IMR-90 (cell line): ENCODE measurements at regions not wholly inside any gene's neighbourhood (a gene's known extent, or its start where the extent isn't known, plus 50 kb on each side); places are given as distances from the start of the nearest gene placed in this dataset.

Experiments used
- ATAC-seq: fragments of 200-7000 bp; cut with Tn5 transposase; 2 replicates; pipeline ENCODE4 v1.9.1; 2020; ENCODE audit warnings: low read depth, mild to moderate bottlenecking, moderate library complexity
- BruUV-seq: library from RNA; stranded (reverse); fragments of 400-500 nt; replicated peaks from 2 replicates; lab custom pipeline; 2021; lab: Mats Ljungman, UMichigan
- CTCF ChIA-PET: fragments of 300-600 bp; formaldehyde crosslinking; extraction: SDS; loops from one replicate; lab custom pipeline; 2021; ENCODE audit warnings: antibody characterized with exemption; lab: Yijun Ruan, JAX
- POLR2A ChIA-PET: fragments of 300-600 bp; sonication (Branson Sonifier 250); formaldehyde crosslinking; loops from one replicate; lab custom pipeline; 2022; ENCODE audit warnings: antibody characterized with exemption; ENCODE audit not compliant: unreplicated experiment; lab: Charles Lee
- DNase-seq: peaks from one replicate; pipeline ENCODE4 v3.0.0; 2013
- H2AFZ ChIP-seq: replicated peaks from 2 replicates; pipeline ENCODE3; 2013; ENCODE audit warnings: low read length, mild to moderate bottlenecking; ENCODE audit not compliant: poor library complexity
- H2AK5ac ChIP-seq: 2 replicates; pipeline ENCODE4 v1.6.1; 2013; ENCODE audit warnings: low read depth, low read length, inconsistent platforms
- H2AK9ac ChIP-seq: replicated peaks from 2 replicates; pipeline ENCODE3; 2013; ENCODE audit warnings: mild to moderate bottlenecking, low read depth, low read length, moderate library complexity; ENCODE audit not compliant: poor library complexity
- H2BK120ac ChIP-seq: 2 replicates; pipeline ENCODE4 v1.6.1; 2013; ENCODE audit warnings: low read depth, low read length, inconsistent platforms
- H2BK15ac ChIP-seq: 3 replicates; pipeline ENCODE4 v1.6.1; 2013; ENCODE audit warnings: low read depth, low read length, inconsistent platforms
- H2BK20ac ChIP-seq: 2 replicates; pipeline ENCODE4 v1.6.1; 2013; ENCODE audit warnings: low read depth, mild to moderate bottlenecking, inconsistent platforms, low read length, moderate library complexity
- H2BK5ac ChIP-seq: 2 replicates; pipeline ENCODE4 v1.6.1; 2013; ENCODE audit warnings: mild to moderate bottlenecking, low read depth, low read length, inconsistent platforms; ENCODE audit not compliant: poor library complexity, severe bottlenecking
- H3K14ac ChIP-seq: replicated peaks from 2 replicates; pipeline ENCODE4 v1.6.1; 2013; ENCODE audit warnings: low read depth, low read length, inconsistent platforms
- H3K18ac ChIP-seq: 2 replicates; pipeline ENCODE4 v1.6.1; 2013; ENCODE audit warnings: low read depth, low read length, control low read depth
- H3K23ac ChIP-seq: 2 replicates; pipeline ENCODE4 v1.6.1; 2013; ENCODE audit warnings: low read depth, low read length, inconsistent platforms
- H3K27ac ChIP-seq: 2 replicates; pipeline ENCODE4 v1.5.1; 2013; ENCODE audit warnings: mild to moderate bottlenecking, control low read depth, low read length; ENCODE audit not compliant: insufficient read depth
- H3K27me3 ChIP-seq: 2 replicates; pipeline ENCODE4 v1.6.1; 2013; ENCODE audit warnings: low read length; ENCODE audit not compliant: control insufficient read depth, insufficient read depth
- H3K36me3 ChIP-seq: 2 replicates; pipeline ENCODE4 v1.6.1; 2013; ENCODE audit warnings: low read length, mixed read lengths; ENCODE audit not compliant: control insufficient read depth, insufficient read depth
- H3K4ac ChIP-seq: 2 replicates; pipeline ENCODE4 v1.6.1; 2013; ENCODE audit warnings: low read depth, low read length, inconsistent platforms
- H3K4me1 ChIP-seq: 2 replicates; pipeline ENCODE4 v1.6.1; 2013; ENCODE audit warnings: low read length, mixed read lengths; ENCODE audit not compliant: control insufficient read depth, insufficient read depth
- H3K4me2 ChIP-seq: 2 replicates; pipeline ENCODE4 v1.6.1; 2013; ENCODE audit warnings: low read depth, mild to moderate bottlenecking, control low read depth, low read length, moderate library complexity
- H3K4me3 ChIP-seq: 2 replicates; pipeline ENCODE4 v1.5.1; 2013; ENCODE audit warnings: low read depth, mild to moderate bottlenecking, control low read depth, low read length, moderate library complexity; ENCODE audit not compliant: insufficient read depth
- H3K56ac ChIP-seq: 2 replicates; pipeline ENCODE4 v1.6.1; 2013; ENCODE audit warnings: low read length, inconsistent platforms; ENCODE audit not compliant: insufficient read depth; ENCODE audit errors: extremely low read depth
- H3K79me1 ChIP-seq, 2 experiments: 2 replicates each; pipeline ENCODE4 v1.6.1; 2013; ENCODE audit warnings: low read length in 2 of 2, inconsistent platforms in 1 of 2, low read depth in 1 of 2
- H3K9ac ChIP-seq: 2 replicates; pipeline ENCODE4 v1.6.1; 2013; ENCODE audit warnings: low read depth, low read length, control low read depth
- H3K9me1 ChIP-seq: 2 replicates; pipeline ENCODE4 v1.6.1; 2013; ENCODE audit warnings: low read length, inconsistent platforms; ENCODE audit not compliant: insufficient read depth
- H3K9me3 ChIP-seq: 2 replicates; pipeline ENCODE4 v1.6.1; 2013; ENCODE audit warnings: low read length; ENCODE audit not compliant: control insufficient read depth, insufficient read depth
- H4K20me1 ChIP-seq: 2 replicates; pipeline ENCODE4 v1.6.1; 2013; ENCODE audit warnings: low read length, inconsistent platforms; ENCODE audit not compliant: insufficient read depth
- H4K5ac ChIP-seq: 2 replicates; pipeline ENCODE4 v1.6.1; 2013; ENCODE audit warnings: mild to moderate bottlenecking, low read depth, low read length, control low read depth
- H4K8ac ChIP-seq, 2 experiments: 2 replicates each; pipeline ENCODE4 v1.6.1; 2013; ENCODE audit warnings: low read depth in 2 of 2, low read length in 2 of 2, control low read depth in 1 of 2, inconsistent platforms in 1 of 2
- H4K91ac ChIP-seq: 2 replicates; pipeline ENCODE4 v1.6.1; 2013; ENCODE audit warnings: low read depth, low read length, inconsistent platforms; ENCODE audit not compliant: insufficient read depth
- MAFK ChIP-seq: IDR thresholded peaks from 2 replicates; pipeline ENCODE4 v1.6.1; 2012; ENCODE audit warnings: low read depth, low read length, improper control_type of control experiment
- MAZ ChIP-seq: IDR thresholded peaks from 2 replicates; pipeline ENCODE4 v1.6.1; 2012; ENCODE audit warnings: low read depth, mild to moderate bottlenecking, low read length, improper control_type of control experiment, moderate library complexity, borderline replicate concordance
- MXI1 ChIP-seq: IDR thresholded peaks from 2 replicates; pipeline ENCODE4 v1.6.1; 2012; ENCODE audit warnings: low read depth, mild to moderate bottlenecking, low read length, moderate library complexity, borderline replicate concordance
- WGBS, 2 experiments: methylation state at CpG; one replicate each; pipeline versions ENCODE4 v1.1.5 to v1.1.7; 2013; ENCODE audit warnings: missing lambda C conversion rate in 2 of 2; ENCODE audit not compliant: insufficient read length in 1 of 2; ENCODE audit errors: extremely low coverage in 2 of 2; 5-methylcytosine and 5-hydroxymethylcytosine counted together
- dilution Hi-C: fragments of 300-500 bp; cut with HindIII; formaldehyde crosslinking; loops from one replicate; pipeline ENCODE4 v1.14.3; 2018; ENCODE audit warnings: low sequenced_read_pairs; ENCODE audit not compliant: unreplicated experiment
- in situ Hi-C: fragments of 300-500 bp; cut with MboI; formaldehyde crosslinking; loops from 3 replicates; pipeline ENCODE4 v1.14.3; 2019; ENCODE audit warnings: low sequenced_read_pairs, inconsistent platforms, mixed read lengths
- intact Hi-C: fragments of 100-400 bp; cut with micrococcal nuclease; formaldehyde crosslinking; loops from 2 replicates; pipeline ENCODE4 v1.10.0; 2022

DNA sequence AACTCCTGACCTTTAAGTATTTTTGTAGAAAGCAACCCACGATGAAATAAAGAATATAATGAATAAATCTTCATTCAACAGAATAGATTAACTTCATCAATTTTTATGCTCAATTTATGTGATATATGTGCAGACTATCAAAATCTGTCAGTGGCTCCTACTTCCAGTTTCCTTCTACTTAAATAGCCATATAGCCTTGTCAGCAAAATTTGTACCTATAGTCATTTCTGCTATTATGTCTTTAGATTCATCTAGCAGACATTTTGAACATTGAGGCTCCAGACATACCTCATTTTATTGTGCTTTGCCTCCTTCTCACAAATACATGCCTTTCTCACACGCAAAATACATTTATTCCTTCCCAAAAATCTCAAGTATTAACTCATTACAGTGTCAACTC, 971.7 kb downstream of the FAM133A start:
- no peak overlapping the region for H3K14ac ChIP-seq
- TF ChIP-seq MXI1, result no peak
- peak; percentile 94 for TF ChIP-seq MAFK
- no peak for TF ChIP-seq MAZ
- no peak overlapping the region for H4K91ac ChIP-seq
- no peak overlapping the region for H3K4me3 ChIP-seq
- H3K79me1 ChIP-seq, result no peaks in the 10 kb centered on the region
- ATAC-seq, result no peak
- no peaks in the 10 kb centered on the region for H3K9me1 ChIP-seq
- no peaks in the 10 kb centered on the region for H3K27me3 ChIP-seq
- H3K27ac ChIP-seq, result no peak overlapping the region
- H3K9ac ChIP-seq, result no peak overlapping the region
- dilution Hi-C loops, result no loop called here
- no peaks in the 10 kb centered on the region for H3K4me1 ChIP-seq
- no peaks in the 10 kb centered on the region for H3K36me3 ChIP-seq
- no peak overlapping the region for H3K4me2 ChIP-seq
- H3K4ac ChIP-seq, result no peak overlapping the region
- no peak overlapping the region for H2BK5ac ChIP-seq
- H2AFZ ChIP-seq, result no peak overlapping the region
- no peak for DNase-seq
- H4K20me1 ChIP-seq, result no peaks in the 10 kb centered on the region
- no peak overlapping the region for H3K23ac ChIP-seq
- no peak overlapping the region for H3K18ac ChIP-seq
- ChIA-PET POLR2A (no interaction called here), CTCF (no interaction called here)
- H2BK20ac ChIP-seq, result no peak overlapping the region
- no peak overlapping the region for H2AK5ac ChIP-seq
- H2BK15ac ChIP-seq, result no peak overlapping the region
- no peak overlapping the region for H4K5ac ChIP-seq
- 100% methylated on average over 1 of the region's 2 CpGs; no CpG with 5 or more reads in 1 of the 2 experiments for WGBS, 2 experiments
- no peak overlapping the region for H4K8ac ChIP-seq
- H3K56ac ChIP-seq, result no peak overlapping the region
- in situ Hi-C loops, result no loop called here
- H2AK9ac ChIP-seq, result no peak overlapping the region
- intact Hi-C loops, result no loop called here
- no peaks in the 10 kb centered on the region for H3K9me3 ChIP-seq
- BruUV-seq, result no TSS peak
- H2BK120ac ChIP-seq, result no peak overlapping the region
